OCI-LY1 (cell line): ENCODE measurements at regions not wholly inside any gene's neighbourhood (a gene's known extent, or its start where the extent isn't known, plus 50 kb on each side); places are given as distances from the start of the nearest gene placed in this dataset.
"Not testable (repeated sequence)": the region's sequence is repeated elsewhere in the genome, so short reads cannot be mapped to it uniquely, and the experiment has no call there.

ENCODE experiments used
- H2AFZ ChIP-seq: fragments of 200-600 bp; sonication (generic), shearing (Covaris generic); 2 replicates; pipeline ENCODE4 v1.6.0; 2014; ENCODE audit warnings: antibody characterized with exemption, mild to moderate bottlenecking, low read length
- H3F3A ChIP-seq: fragments of 200-600 bp; sonication (generic), shearing (Covaris generic); 2 replicates; pipeline ENCODE4 v1.6.0; 2014; ENCODE audit warnings: mild to moderate bottlenecking, antibody characterized with exemption, low read length, moderate library complexity; ENCODE audit not compliant: insufficient read depth
- H3K27ac ChIP-seq: fragments of 200-600 bp; sonication (generic); 2 replicates; pipeline ENCODE4 v1.5.1; 2014; ENCODE audit warnings: low read length, mixed run types, mild to moderate bottlenecking, low read depth; ENCODE audit not compliant: poor library complexity, severe bottlenecking
- H3K27me3 ChIP-seq: fragments of 200-600 bp; sonication (generic); 2 replicates; pipeline ENCODE4 v1.6.0; 2014; ENCODE audit warnings: antibody characterized with exemption, mild to moderate bottlenecking, low read length, moderate library complexity; ENCODE audit not compliant: insufficient read depth
- H3K36me3 ChIP-seq: fragments of 200-600 bp; sonication (generic); 2 replicates; pipeline ENCODE4 v1.6.1; 2014; ENCODE audit warnings: mild to moderate bottlenecking, antibody characterized with exemption, low read length, moderate library complexity, mixed read lengths; ENCODE audit not compliant: insufficient read depth
- H3K4me1 ChIP-seq: fragments of 200-600 bp; sonication (generic); 2 replicates; pipeline ENCODE4 v1.5.1; 2014; ENCODE audit warnings: mild to moderate bottlenecking, low read length, moderate library complexity; ENCODE audit not compliant: insufficient read depth, severe bottlenecking
- H3K4me2 ChIP-seq: fragments of 200-600 bp; sonication (generic), shearing (Covaris generic); 2 replicates; pipeline ENCODE4 v1.6.1; 2014; ENCODE audit warnings: low read length
- H3K4me3 ChIP-seq: fragments of 200-600 bp; sonication (generic); 2 replicates; pipeline ENCODE4 v1.5.1; 2014; ENCODE audit warnings: low read length, low read depth, mild to moderate bottlenecking, mixed read lengths; ENCODE audit not compliant: poor library complexity, severe bottlenecking
- H3K79me2 ChIP-seq: fragments of 200-600 bp; shearing (Covaris generic); 2 replicates; pipeline ENCODE4 v1.6.1; 2016; ENCODE audit warnings: mixed run types, low read length, mixed read lengths; ENCODE audit not compliant: insufficient read depth
- H3K9ac ChIP-seq: fragments of 200-600 bp; sonication (generic), shearing (Covaris generic); 2 replicates; pipeline ENCODE4 v1.6.1; 2014; ENCODE audit warnings: mild to moderate bottlenecking, low read length, mixed read lengths
- H3K9me2 ChIP-seq: fragments of 200-600 bp; sonication (generic), shearing (Covaris generic); 2 replicates; pipeline ENCODE4 v1.6.1; 2014; ENCODE audit warnings: low read depth, mild to moderate bottlenecking, low read length, mixed read lengths
- H3K9me3 ChIP-seq: fragments of 200-600 bp; shearing (Covaris generic); 2 replicates; pipeline ENCODE4 v1.6.1; 2014; ENCODE audit warnings: low read length, mixed read lengths
- H4K20me1 ChIP-seq: fragments of 200-600 bp; sonication (generic), shearing (Covaris generic); 2 replicates; pipeline ENCODE4 v1.6.0; 2016; ENCODE audit warnings: mild to moderate bottlenecking, low read length; ENCODE audit not compliant: insufficient read depth
- CTCF ChIP-seq: fragments of 200-600 bp; sonication (generic), shearing (Covaris generic); IDR thresholded peaks from 2 replicates; pipeline ENCODE4 v1.5.1; 2017; ENCODE audit warnings: mild to moderate bottlenecking, antibody characterized with exemption, low read length, moderate library complexity, mixed read lengths
- EZH2 ChIP-seq: fragments of 200-600 bp; sonication (generic), shearing (Covaris generic); IDR thresholded peaks from 2 replicates; pipeline ENCODE4 v1.8.0; 2017; ENCODE audit warnings: borderline replicate concordance, mixed run types, mild to moderate bottlenecking, antibody characterized with exemption, low read length, moderate library complexity, mixed read lengths

GRCh38 chr2:194854941-194855340, 802.1 kb upstream of the SLC39A10 start:
- no peak overlapping the region for H3K4me2 ChIP-seq
- H3K4me3 ChIP-seq: no peak overlapping the region
- no peaks in the 10 kb centered on the region for H3K36me3 ChIP-seq
- no peaks in the 10 kb centered on the region for H3F3A ChIP-seq
- H3K27ac ChIP-seq: no peak overlapping the region
- no peaks in the 10 kb centered on the region for H3K9me2 ChIP-seq
- no peaks in the 10 kb centered on the region for H3K9me3 ChIP-seq
- H3K79me2 ChIP-seq: no peaks in the 10 kb centered on the region
- H3K27me3 ChIP-seq: no peaks in the 10 kb centered on the region
- TF ChIP-seq EZH2 (no peak), CTCF (no peak)
- no peaks in the 10 kb centered on the region for H3K4me1 ChIP-seq
- H4K20me1 ChIP-seq: no peaks in the 10 kb centered on the region
- no peak overlapping the region for H3K9ac ChIP-seq
- no peak overlapping the region for H2AFZ ChIP-seq

- no peaks in the 10 kb centered on the region for H3K27me3 ChIP-seq
- no peaks in the 10 kb centered on the region for H3K36me3 ChIP-seq
- H3K9ac ChIP-seq: no peak overlapping the region
- no peaks in the 10 kb centered on the region for H3F3A ChIP-seq
- TF ChIP-seq CTCF (no peak), EZH2 (no peak)
- H3K4me3 ChIP-seq: no peak overlapping the region
- no peaks in the 10 kb centered on the region for H3K9me2 ChIP-seq
- H4K20me1 ChIP-seq: no peaks in the 10 kb centered on the region
- no peak overlapping the region for H3K27ac ChIP-seq
- H3K4me2 ChIP-seq: no peak overlapping the region
- no peaks in the 10 kb centered on the region for H3K4me1 ChIP-seq
- H2AFZ ChIP-seq: no peak overlapping the region
- H3K9me3 ChIP-seq: no peaks in the 10 kb centered on the region
- H3K79me2 ChIP-seq: no peaks in the 10 kb centered on the region
Observed at GRCh38 chr2:194842871-194843270, 814.2 kb upstream of the SLC39A10 start.

GRCh38 chr2:194834371-194834770, 822.7 kb upstream of the SLC39A10 start:
- H3K27ac ChIP-seq: not testable (repeated sequence)

DNA sequence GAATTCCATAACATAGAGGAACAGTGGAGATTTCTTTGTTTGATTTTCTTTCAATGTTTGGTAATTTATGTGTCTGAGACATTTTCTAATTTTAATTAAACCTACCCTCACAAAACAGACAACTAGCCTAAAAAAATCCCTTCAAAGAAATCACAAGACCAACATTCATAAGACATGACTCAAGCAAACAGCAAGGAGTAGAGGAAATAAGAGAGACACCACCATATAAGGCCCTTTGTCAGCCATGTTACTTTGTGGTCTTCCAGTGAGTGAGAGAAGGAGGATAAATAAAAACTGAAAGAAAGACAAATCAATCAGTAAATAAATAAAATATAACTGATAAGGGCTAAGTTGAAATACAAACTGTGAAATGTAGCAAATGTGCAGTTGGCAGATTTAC, 830.8 kb upstream of the SLC39A10 start:
- Histone ChIP-seq H3K9me3 (no peaks in the 10 kb centered on the region), H3K4me3 (no peak overlapping the region), H3K36me3 (no peaks in the 10 kb centered on the region), H2AFZ (no peak overlapping the region), H3K9me2 (no peaks in the 10 kb centered on the region), H3K79me2 (no peaks in the 10 kb centered on the region), H3K27ac (no peak overlapping the region), H3K4me2 (no peak overlapping the region), H3F3A (no peaks in the 10 kb centered on the region), H3K9ac (no peak overlapping the region), H4K20me1 (no peaks in the 10 kb centered on the region), H3K27me3 (no peaks in the 10 kb centered on the region), H3K4me1 (no peaks in the 10 kb centered on the region)
- no peak for TF ChIP-seq CTCF
- no peak for TF ChIP-seq EZH2

More at GRCh38 chr2:194834371-194834770, 822.7 kb upstream of the SLC39A10 start:
- not testable (repeated sequence) for H3F3A ChIP-seq, H3K79me2 ChIP-seq, H4K20me1 ChIP-seq, H3K27me3 ChIP-seq, H3K9me3 ChIP-seq, H3K36me3 ChIP-seq, H3K4me2 ChIP-seq, H3K9ac ChIP-seq, H2AFZ ChIP-seq, H3K9me2 ChIP-seq, H3K4me3 ChIP-seq, H3K4me1 ChIP-seq
